Panc1 (cell line): ENCODE measurements at regions not wholly inside any gene's neighbourhood (a gene's known extent, or its start where the extent isn't known, plus 50 kb on each side); places are given as distances from the start of the nearest gene placed in this dataset.
A peak's percentile ranks its signal among the peaks of the same experiment; 100 is the strongest.

Experiments used
- ATAC-seq: fragments of 200-7000 bp; cut with Tn5 transposase; 2 replicates; pipeline ENCODE4 v1.9.1; 2020; ENCODE audit warnings: mild to moderate bottlenecking, moderate library complexity
- BruUV-seq: library from RNA; stranded (reverse); fragments of 400-500 nt; replicated peaks from 2 replicates; lab custom pipeline; 2021; lab: Mats Ljungman, UMichigan
- CTCF ChIA-PET: fragments of 300-600 bp; sonication (Branson Sonifier 250); formaldehyde crosslinking; loops from one replicate; lab custom pipeline; 2022; ENCODE audit warnings: antibody characterized with exemption; lab: Charles Lee
- POLR2A ChIA-PET: fragments of 300-600 bp; sonication (Branson Sonifier 250); formaldehyde crosslinking; loops from one replicate; lab custom pipeline; 2022; ENCODE audit warnings: antibody characterized with exemption; lab: Charles Lee
- DNase-seq: peaks from one replicate; pipeline ENCODE4 v3.0.0-alpha.2; 2010; ENCODE audit warnings: low read depth, low spot score
- H3K27ac ChIP-seq: 2 replicates; pipeline ENCODE4 v1.5.1; 2011; ENCODE audit warnings: mild to moderate bottlenecking, low read length, inconsistent platforms
- H3K27me3 ChIP-seq: fragments of 200-500 bp; sonication (Bioruptor generic); 2 replicates; pipeline ENCODE4 v1.6.0; 2014; ENCODE audit warnings: low read length, inconsistent platforms; ENCODE audit not compliant: control insufficient read depth, insufficient read depth
- H3K36me3 ChIP-seq: fragments of 200-500 bp; sonication (Bioruptor generic); 2 replicates; pipeline ENCODE4 v1.5.1; 2014; ENCODE audit warnings: inconsistent platforms, mild to moderate bottlenecking, low read length, moderate library complexity; ENCODE audit not compliant: control insufficient read depth, insufficient read depth
- H3K4me1 ChIP-seq: 2 replicates; pipeline ENCODE4 v1.5.1; 2011; ENCODE audit warnings: inconsistent platforms, mild to moderate bottlenecking, low read length, moderate library complexity; ENCODE audit not compliant: control insufficient read depth, insufficient read depth
- H3K4me3 ChIP-seq, 2 experiments: 2 replicates each; pipeline ENCODE4 v1.5.1; 2011 to 2012; ENCODE audit warnings: low read depth in 2 of 2, low read length in 2 of 2, mild to moderate bottlenecking in 2 of 2, inconsistent platforms in 1 of 2, moderate library complexity in 1 of 2
- H3K9me3 ChIP-seq: fragments of 200-500 bp; sonication (Bioruptor generic); 2 replicates; pipeline ENCODE4 v1.5.1; 2014; ENCODE audit warnings: low read depth, mild to moderate bottlenecking, inconsistent platforms, low read length, moderate library complexity; ENCODE audit not compliant: control insufficient read depth, insufficient read depth
- CTCF ChIP-seq: fragments of 450-650 bp; IDR thresholded peaks from 2 replicates; pipeline ENCODE4 v1.5.1; 2017; ENCODE audit warnings: mild to moderate bottlenecking
- POLR2AphosphoS5 ChIP-seq: IDR thresholded peaks from 2 replicates; pipeline ENCODE4 v1.6.1; 2012; ENCODE audit warnings: mild to moderate bottlenecking, low read depth, low read length, moderate library complexity
- SIN3A ChIP-seq: IDR thresholded peaks from 2 replicates; pipeline ENCODE4 v1.6.1; 2012; ENCODE audit warnings: low read depth, mild to moderate bottlenecking, low read length, moderate library complexity, borderline replicate concordance; ENCODE audit not compliant: insufficient read depth
- TCF7L2 ChIP-seq: IDR thresholded peaks from 2 replicates; pipeline ENCODE4 v1.6.1; 2011; ENCODE audit warnings: mild to moderate bottlenecking, low read depth, low read length, inconsistent platforms
- in situ Hi-C: cut with HindIII; loops from 2 replicates; pipeline ENCODE4 v1.10.0; 2016; ENCODE audit warnings: low sequenced_read_pairs, low pct_unique_long_range_greater_than_20kb
- intact Hi-C: fragments of 100-400 bp; cut with micrococcal nuclease; formaldehyde crosslinking; loops from one replicate; pipeline ENCODE4 v1.10.0; 2022; ENCODE audit not compliant: unreplicated experiment
- TF ChIP-seq, protein P1 (sequence below), 2 experiments: IDR thresholded peaks; 2 replicates each; pipeline ENCODE4 v1.6.1; 2011 to 2012; ENCODE audit warnings: low read depth in 2 of 2, control low read depth in 1 of 2, low read length in 1 of 2, mild to moderate bottlenecking in 1 of 2, moderate library complexity in 1 of 2; ENCODE audit not compliant: insufficient read depth in 1 of 2

DNA sequence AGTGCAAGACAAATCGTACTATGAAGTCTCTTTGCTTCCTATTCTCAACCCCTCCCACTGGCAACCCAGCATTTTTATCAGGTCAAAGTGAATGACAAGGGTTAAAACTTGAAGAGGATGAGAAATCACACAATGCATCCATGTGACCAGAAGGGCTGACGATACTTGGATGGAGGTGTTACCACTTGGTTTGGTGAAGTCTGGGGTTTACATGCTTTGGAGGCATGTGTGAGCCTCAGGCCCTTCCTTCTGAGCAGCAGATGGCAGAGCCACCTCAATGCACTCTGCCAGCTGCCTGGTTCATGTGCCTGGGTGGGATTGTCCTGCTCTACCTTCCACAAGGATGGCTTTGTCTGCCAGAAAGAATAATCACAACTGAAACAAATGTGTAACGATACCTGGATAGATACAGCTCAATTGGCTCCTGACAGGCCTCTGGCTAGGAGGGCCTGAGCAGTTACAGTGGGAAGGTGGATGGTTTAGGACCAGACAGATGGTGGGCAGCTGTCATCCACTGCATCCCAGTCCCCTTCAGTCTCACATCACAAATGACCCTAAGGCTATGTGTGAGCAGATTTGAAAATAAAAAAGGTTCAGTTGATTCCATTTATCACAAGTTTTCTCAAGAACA lies 51.5 kb upstream of the CNIH3 start:
- no peaks in the 10 kb centered on the region for H3K27me3 ChIP-seq
- in situ Hi-C loops (no loop called here), intact Hi-C loops (no loop called here)
- 0 out of 2 replicates have a peak, but pooled peaks cover 4% of the 10 kb centered on the region for H3K4me1 ChIP-seq
- no TSS peak for BruUV-seq
- ATAC-seq (peak; percentile 35; the same call in 1 of the 2 replicates), DNase-seq (no peak)
- H3K27ac ChIP-seq, result no peak overlapping the region
- H3K4me3 ChIP-seq, result no peak overlapping the region
- peaks cover 6% of the 10 kb centered on the region; the same call in 1 of the 2 replicates for H3K9me3 ChIP-seq
- CTCF ChIA-PET, result no interaction called here
- POLR2A ChIA-PET, result no interaction called here
- TF ChIP-seq, protein P1, sequence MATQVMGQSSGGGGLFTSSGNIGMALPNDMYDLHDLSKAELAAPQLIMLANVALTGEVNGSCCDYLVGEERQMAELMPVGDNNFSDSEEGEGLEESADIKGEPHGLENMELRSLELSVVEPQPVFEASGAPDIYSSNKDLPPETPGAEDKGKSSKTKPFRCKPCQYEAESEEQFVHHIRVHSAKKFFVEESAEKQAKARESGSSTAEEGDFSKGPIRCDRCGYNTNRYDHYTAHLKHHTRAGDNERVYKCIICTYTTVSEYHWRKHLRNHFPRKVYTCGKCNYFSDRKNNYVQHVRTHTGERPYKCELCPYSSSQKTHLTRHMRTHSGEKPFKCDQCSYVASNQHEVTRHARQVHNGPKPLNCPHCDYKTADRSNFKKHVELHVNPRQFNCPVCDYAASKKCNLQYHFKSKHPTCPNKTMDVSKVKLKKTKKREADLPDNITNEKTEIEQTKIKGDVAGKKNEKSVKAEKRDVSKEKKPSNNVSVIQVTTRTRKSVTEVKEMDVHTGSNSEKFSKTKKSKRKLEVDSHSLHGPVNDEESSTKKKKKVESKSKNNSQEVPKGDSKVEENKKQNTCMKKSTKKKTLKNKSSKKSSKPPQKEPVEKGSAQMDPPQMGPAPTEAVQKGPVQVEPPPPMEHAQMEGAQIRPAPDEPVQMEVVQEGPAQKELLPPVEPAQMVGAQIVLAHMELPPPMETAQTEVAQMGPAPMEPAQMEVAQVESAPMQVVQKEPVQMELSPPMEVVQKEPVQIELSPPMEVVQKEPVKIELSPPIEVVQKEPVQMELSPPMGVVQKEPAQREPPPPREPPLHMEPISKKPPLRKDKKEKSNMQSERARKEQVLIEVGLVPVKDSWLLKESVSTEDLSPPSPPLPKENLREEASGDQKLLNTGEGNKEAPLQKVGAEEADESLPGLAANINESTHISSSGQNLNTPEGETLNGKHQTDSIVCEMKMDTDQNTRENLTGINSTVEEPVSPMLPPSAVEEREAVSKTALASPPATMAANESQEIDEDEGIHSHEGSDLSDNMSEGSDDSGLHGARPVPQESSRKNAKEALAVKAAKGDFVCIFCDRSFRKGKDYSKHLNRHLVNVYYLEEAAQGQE (IDR thresholded peaks at IDR 0.05; ENCODE audit: insufficient read depth in 1 of 2, low read depth in 2 of 2, low read length in 1 of 2), result no peak
- no peak for TF ChIP-seq SIN3A
- no peak for TF ChIP-seq POLR2AphosphoS5
- no peak for TF ChIP-seq TCF7L2
- TF ChIP-seq CTCF, result no peak
- H3K36me3 ChIP-seq, result no peaks in the 10 kb centered on the region

DNA sequence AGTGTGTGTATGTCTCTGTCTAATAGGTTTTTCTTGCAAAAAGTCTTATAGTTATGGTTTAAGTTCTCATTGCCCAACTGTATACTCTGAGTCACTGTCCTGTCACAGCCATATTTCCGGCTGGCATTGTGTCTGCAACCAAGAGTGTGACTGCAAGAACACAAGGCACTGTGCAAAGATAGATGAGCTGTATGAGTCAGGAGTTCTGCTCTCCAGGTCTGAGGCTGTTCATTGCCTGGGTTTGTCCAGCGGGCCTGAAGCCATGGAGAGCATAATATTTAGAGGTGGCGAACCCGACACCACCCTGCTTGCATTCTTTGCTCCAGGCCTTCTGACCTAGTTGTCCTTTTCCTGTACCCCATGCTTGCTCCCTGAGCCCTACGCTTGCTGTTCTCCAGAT lies 50.9 kb upstream of the CNIH3 start:
- BruUV-seq, result no TSS peak
- ChIA-PET CTCF (no interaction called here), POLR2A (no interaction called here)
- TF ChIP-seq SIN3A, result no peak
- TF ChIP-seq, protein P1 (IDR thresholded peaks at IDR 0.05; ENCODE audit: insufficient read depth in 1 of 2, low read depth in 2 of 2, low read length in 1 of 2), result no peak
- in situ Hi-C loops, result no loop called here
- no peak overlapping the region for H3K27ac ChIP-seq
- DNase-seq, result peak; percentile 83
- H3K4me1 ChIP-seq, result 0 out of 2 replicates have a peak, but pooled peaks cover 4% of the 10 kb centered on the region
- H3K27me3 ChIP-seq, result no peaks in the 10 kb centered on the region
- intact Hi-C loops, result no loop called here
- ATAC-seq, result peak; percentile 94
- H3K36me3 ChIP-seq, result no peaks in the 10 kb centered on the region
- H3K9me3 ChIP-seq, result peaks cover 4% of the 10 kb centered on the region; the same call in 1 of the 2 replicates
- peak overlapping the region in 1 of 2 experiments; percentile 19; a peak in 2 of 4 replicates for H3K4me3 ChIP-seq
